ENCODE measurements at regions not wholly inside any gene's neighbourhood (a gene's known extent, or its start where the extent isn't known, plus 50 kb on each side); places are given as distances from the start of the nearest gene placed in this dataset.

DNA sequence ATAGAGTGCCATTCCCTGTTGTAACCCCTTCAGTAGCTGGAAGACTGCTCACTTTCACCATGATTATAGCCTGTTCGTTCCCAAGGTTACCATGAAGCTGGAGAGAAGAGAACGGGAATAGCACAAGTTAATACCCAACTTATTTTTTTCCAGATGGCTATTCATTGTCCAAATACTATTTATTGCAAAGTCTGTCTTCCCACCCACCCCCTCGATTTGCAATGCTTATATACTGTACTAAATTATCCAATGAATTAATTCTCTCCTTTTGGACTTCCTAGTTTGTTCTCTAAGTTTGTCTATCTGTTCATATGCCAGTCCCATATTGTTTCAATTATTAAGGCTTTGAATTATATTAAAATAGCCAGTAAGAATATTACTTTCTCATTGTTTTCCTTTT lies 231.0 kb downstream of the RAB11FIP4 start:
- Histone ChIP-seq H3K36me3 (ENCODE audit: control insufficient read depth, insufficient read depth, low read length) (no peaks in the 10 kb centered on the region), H3K27me3 (ENCODE audit: control insufficient read depth in 2 of 2, insufficient read depth in 2 of 2, low read length in 2 of 2) (no peaks in the 10 kb centered on the region; a peak in 1 of 5 replicates), H3K9me1 (ENCODE audit: control insufficient read depth, insufficient read depth, low read length) (no peaks in the 10 kb centered on the region), H3K9ac (ENCODE audit: insufficient read depth in 1 of 2, low read depth in 2 of 2, low read length in 2 of 2) (no peak overlapping the region), H4K20me1 (replicated peaks; ENCODE audit: control insufficient read depth, insufficient read depth, low read length) (no peaks in the 10 kb centered on the region), H3K79me2 (ENCODE audit: control insufficient read depth, insufficient read depth, low read length) (no peaks in the 10 kb centered on the region), H3K27ac (ENCODE audit: extremely low read depth, low read depth, low read length) (no peak overlapping the region), H3K4me1 (replicated peaks in 1 of 2; ENCODE audit: control insufficient read depth in 2 of 2, insufficient read depth in 2 of 2, low read length in 2 of 2) (no peaks in the 10 kb centered on the region), H3K9me3 (replicated peaks; ENCODE audit: control insufficient read depth, insufficient read depth, low read depth, low read length) (no peaks in the 10 kb centered on the region), H2AFZ (ENCODE audit: low read depth, low read length) (no peak overlapping the region), H3K4me2 (ENCODE audit: insufficient read depth, low read length) (no peak overlapping the region), H3K4me3 (no peak overlapping the region)
- no peak for ATAC-seq
- TF ChIP-seq, protein P1, sequence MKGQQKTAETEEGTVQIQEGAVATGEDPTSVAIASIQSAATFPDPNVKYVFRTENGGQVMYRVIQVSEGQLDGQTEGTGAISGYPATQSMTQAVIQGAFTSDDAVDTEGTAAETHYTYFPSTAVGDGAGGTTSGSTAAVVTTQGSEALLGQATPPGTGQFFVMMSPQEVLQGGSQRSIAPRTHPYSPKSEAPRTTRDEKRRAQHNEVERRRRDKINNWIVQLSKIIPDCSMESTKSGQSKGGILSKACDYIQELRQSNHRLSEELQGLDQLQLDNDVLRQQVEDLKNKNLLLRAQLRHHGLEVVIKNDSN (CRISPR knock-in tag; IDR thresholded peaks at IDR 0.05), result no peak
- TF ChIP-seq ZFP1 (CRISPR knock-in tag; IDR thresholded peaks at IDR 0.05) (no peak), CBX8 (IDR thresholded peaks at IDR 0.05; ENCODE audit: borderline replicate concordance, extremely low read depth, low read depth, low read length, poor library complexity, severe bottlenecking) (no peak), POLR3G (IDR thresholded peaks at IDR 0.05; ENCODE audit: extremely low read depth, insufficient read length, insufficient replicate concordance) (no peak), DIDO1 (tag; IDR thresholded peaks at IDR 0.05; ENCODE audit: low read depth) (no peak), HEY1 (CRISPR knock-in tag; IDR thresholded peaks at IDR 0.05; ENCODE audit: borderline replicate concordance) (no peak), SRF (CRISPR knock-in tag; IDR thresholded peaks at IDR 0.05) (no peak), DMBX1 (CRISPR knock-in tag; IDR thresholded peaks at IDR 0.05; ENCODE audit: borderline replicate concordance) (no peak), KLF16 (IDR thresholded peaks at IDR 0.05) (no peak), ZSCAN32 (CRISPR knock-in tag; IDR thresholded peaks at IDR 0.05) (no peak), ZFP30 (CRISPR knock-in tag; IDR thresholded peaks at IDR 0.05; ENCODE audit: borderline replicate concordance) (no peak), ZNF76 (CRISPR knock-in tag; IDR thresholded peaks at IDR 0.05; ENCODE audit: borderline replicate concordance) (no peak), ZNF12 (CRISPR knock-in tag; IDR thresholded peaks at IDR 0.05) (no peak), GABPB1 (CRISPR knock-in tag; IDR thresholded peaks at IDR 0.05) (no peak), POLR2H (tag; IDR thresholded peaks at IDR 0.05; ENCODE audit: low read depth) (no peak), KHSRP (IDR thresholded peaks at IDR 0.05) (no peak), HNRNPUL1 (IDR thresholded peaks at IDR 0.05; ENCODE audit: low read length) (no peak), HIVEP1 (CRISPR knock-in tag; IDR thresholded peaks at IDR 0.05) (no peak), POLR2B (IDR thresholded peaks at IDR 0.05; ENCODE audit: low read depth, partially characterized antibody) (no peak)
- TF ChIP-seq, protein P2, sequence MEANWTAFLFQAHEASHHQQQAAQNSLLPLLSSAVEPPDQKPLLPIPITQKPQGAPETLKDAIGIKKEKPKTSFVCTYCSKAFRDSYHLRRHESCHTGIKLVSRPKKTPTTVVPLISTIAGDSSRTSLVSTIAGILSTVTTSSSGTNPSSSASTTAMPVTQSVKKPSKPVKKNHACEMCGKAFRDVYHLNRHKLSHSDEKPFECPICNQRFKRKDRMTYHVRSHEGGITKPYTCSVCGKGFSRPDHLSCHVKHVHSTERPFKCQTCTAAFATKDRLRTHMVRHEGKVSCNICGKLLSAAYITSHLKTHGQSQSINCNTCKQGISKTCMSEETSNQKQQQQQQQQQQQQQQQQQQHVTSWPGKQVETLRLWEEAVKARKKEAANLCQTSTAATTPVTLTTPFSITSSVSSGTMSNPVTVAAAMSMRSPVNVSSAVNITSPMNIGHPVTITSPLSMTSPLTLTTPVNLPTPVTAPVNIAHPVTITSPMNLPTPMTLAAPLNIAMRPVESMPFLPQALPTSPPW (CRISPR knock-in tag; IDR thresholded peaks at IDR 0.05), result no peak
- no peak for FAIRE-seq
- intact Hi-C loops (cut with micrococcal nuclease), result no loop called here
- in situ Hi-C loops (cut with MboI), result no loop called here
- no peak for DNase-seq (ENCODE audit: extremely low read depth in 1 of 4, low spot score in 3 of 4)
- ChIA-PET CTCF (ENCODE audit: low intra/inter-chr PET ratio) (no interaction called here), POLR2A (interaction anchor here (0.6 to 0.8 kb wide), 2 partner anchors 16 to 51 kb away, joined by 3 to 4 read pairs; no protein-coding TSS in a partner anchor)
- BruUV-seq (replicated peaks), result no TSS peak
- 7% methylated on average over 3 of the region's 3 CpGs for WGBS (ENCODE audit: insufficient coverage, low coverage, missing lambda C conversion rate)
